ENCODE measurements at regions not wholly inside any gene's neighbourhood (a gene's known extent, or its start where the extent isn't known, plus 50 kb on each side); places are given as distances from the start of the nearest gene placed in this dataset.

- no peak overlapping the region for H3K14ac ChIP-seq (ENCODE audit: insufficient read length)
- H3K23me2 ChIP-seq (ENCODE audit: low read depth, low read length): no peaks in the 10 kb centered on the region
- H3K79me2 ChIP-seq (ENCODE audit: control insufficient read depth in 1 of 2, insufficient read depth in 2 of 2, low read length in 2 of 2): no peaks in the 10 kb centered on the region
- POLR2A ChIA-PET (ENCODE audit: partially characterized antibody): no interaction called here
- no peak overlapping the region for H2BK20ac ChIP-seq (ENCODE audit: low read length)
- H4K20me1 ChIP-seq (replicated peaks in 1 of 2; ENCODE audit: control insufficient read depth in 1 of 2, insufficient read depth in 2 of 2, low read length in 2 of 2): no peaks in the 10 kb centered on the region
- no peak overlapping the region for H2BK15ac ChIP-seq (ENCODE audit: low read length)
- H3K27ac ChIP-seq (ENCODE audit: low read depth, low read length): no peak overlapping the region
- no peak overlapping the region for H3K56ac ChIP-seq (replicated peaks; ENCODE audit: insufficient read length, low read depth, low read length)
- H3K4me2 ChIP-seq (ENCODE audit: insufficient read depth in 1 of 2, low read depth in 2 of 2, low read length in 2 of 2): no peak overlapping the region
- H3K27me3 ChIP-seq (replicated peaks in 1 of 4; ENCODE audit: control insufficient read depth in 3 of 4, extremely low read depth in 1 of 4, insufficient read depth in 3 of 4, low read length in 3 of 4): no peaks in the 10 kb centered on the region
- H4K5ac ChIP-seq (ENCODE audit: insufficient read length, low read depth, low read length): no peak overlapping the region
- no peak overlapping the region for H4K8ac ChIP-seq (ENCODE audit: extremely low read depth, insufficient read depth, low read length)
- H3K79me1 ChIP-seq (ENCODE audit: low read depth, low read length): no peaks in the 10 kb centered on the region
- H2BK120ac ChIP-seq (replicated peaks; ENCODE audit: low read depth, low read length): no peak overlapping the region
- no peaks in the 10 kb centered on the region for H3K36me3 ChIP-seq (ENCODE audit: control insufficient read depth in 2 of 4, insufficient read depth in 4 of 4, low read length in 3 of 4)
- no peak overlapping the region for H4K91ac ChIP-seq (replicated peaks; ENCODE audit: insufficient read length, low read length)
- no peak overlapping the region for H3K18ac ChIP-seq (ENCODE audit: extremely low read depth, low read length)
- no peak overlapping the region for H2BK12ac ChIP-seq (ENCODE audit: low read depth, low read length)
- H2AK5ac ChIP-seq (ENCODE audit: low read depth, low read length): no peak overlapping the region
- FAIRE-seq (no peak), DNase-seq (ENCODE audit: low read depth in 1 of 2, low spot score in 2 of 2) (no peak)
- H2AFZ ChIP-seq (ENCODE audit: low read length): no peak overlapping the region
- no peak overlapping the region for H3K4me3 ChIP-seq (ENCODE audit: extremely low read depth in 1 of 4, insufficient read depth in 2 of 4, low read depth in 3 of 4, low read length in 4 of 4)
- no peak overlapping the region for H2BK5ac ChIP-seq (ENCODE audit: low read depth, low read length)
- H3K4ac ChIP-seq (replicated peaks; ENCODE audit: insufficient read length, low read depth, low read length): no peak overlapping the region
- H3K9ac ChIP-seq (replicated peaks in 1 of 4; ENCODE audit: extremely low read depth in 1 of 4, low read depth in 3 of 4, low read length in 3 of 4): no peak overlapping the region
- CTCF ChIA-PET (ENCODE audit: partially characterized antibody): interaction anchor here (0.7 kb wide), 1 partner anchor 1898 kb away, joined by 3 read pairs; no protein-coding TSS in a partner anchor
- peaks cover 0 to 2% of the 10 kb centered on the region in 2 experiments; a peak in 1 of 4 replicates for H3K9me3 ChIP-seq (ENCODE audit: insufficient read depth in 2 of 2, low read depth in 1 of 2, low read length in 1 of 2)
- peaks cover 0 to 1% (median under 1%) of the 10 kb centered on the region in 4 experiments; a peak in 2 of 7 replicates for H3K4me1 ChIP-seq (replicated peaks in 1 of 4; ENCODE audit: control insufficient read depth in 3 of 4, insufficient read depth in 4 of 4, low read length in 3 of 4)
- TF ChIP-seq POLR2A (IDR thresholded peaks at IDR 0.05; ENCODE audit: control extremely low read depth in 1 of 2, low read depth in 2 of 2, low read length in 2 of 2) (no peak), PHF8 (conservative IDR thresholded peaks at IDR 0.05; ENCODE audit: low read depth, low read length) (no peak), TBP (IDR thresholded peaks at IDR 0.05; ENCODE audit: low read depth, low read length) (no peak), RBBP5 (IDR thresholded peaks at IDR 0.05; ENCODE audit: borderline replicate concordance, low read depth, low read length) (no peak), SIX5 (IDR thresholded peaks at IDR 0.05; ENCODE audit: low read depth, low read length) (no peak)
- WGBS, 2 experiments (ENCODE audit: extremely low coverage in 1 of 2, insufficient coverage in 1 of 2, insufficient read length in 1 of 2, insufficient replicate concordance in 2 of 2, low coverage in 1 of 2, low lambda C conversion rate in 2 of 2, missing lambda C conversion rate in 1 of 2): 91% methylated on average over 3 of the region's 3 CpGs; no CpG with 5 or more reads in 1 of the 2 experiments
- no peak overlapping the region for H3K23ac ChIP-seq (ENCODE audit: insufficient read length)
Measured at GRCh38 chr11:104776501-104777170, 121.6 kb downstream of the CASP12 start.

Measured in H1 (cell line).